G401.6 (cell line): ENCODE measurements at regions not wholly inside any gene's neighbourhood (a gene's known extent, or its start where the extent isn't known, plus 50 kb on each side); places are given as distances from the start of the nearest gene placed in this dataset.
"Not testable (repeated sequence)": the region's sequence is repeated elsewhere in the genome, so short reads cannot be mapped to it uniquely, and the experiment has no call there.

Experiments used
- FAIRE-seq: peaks from 2 replicates; lab custom pipeline; 2012; peaks lifted over from hg19 to GRCh38; lab: Jason Lieb, UNC

DNA sequence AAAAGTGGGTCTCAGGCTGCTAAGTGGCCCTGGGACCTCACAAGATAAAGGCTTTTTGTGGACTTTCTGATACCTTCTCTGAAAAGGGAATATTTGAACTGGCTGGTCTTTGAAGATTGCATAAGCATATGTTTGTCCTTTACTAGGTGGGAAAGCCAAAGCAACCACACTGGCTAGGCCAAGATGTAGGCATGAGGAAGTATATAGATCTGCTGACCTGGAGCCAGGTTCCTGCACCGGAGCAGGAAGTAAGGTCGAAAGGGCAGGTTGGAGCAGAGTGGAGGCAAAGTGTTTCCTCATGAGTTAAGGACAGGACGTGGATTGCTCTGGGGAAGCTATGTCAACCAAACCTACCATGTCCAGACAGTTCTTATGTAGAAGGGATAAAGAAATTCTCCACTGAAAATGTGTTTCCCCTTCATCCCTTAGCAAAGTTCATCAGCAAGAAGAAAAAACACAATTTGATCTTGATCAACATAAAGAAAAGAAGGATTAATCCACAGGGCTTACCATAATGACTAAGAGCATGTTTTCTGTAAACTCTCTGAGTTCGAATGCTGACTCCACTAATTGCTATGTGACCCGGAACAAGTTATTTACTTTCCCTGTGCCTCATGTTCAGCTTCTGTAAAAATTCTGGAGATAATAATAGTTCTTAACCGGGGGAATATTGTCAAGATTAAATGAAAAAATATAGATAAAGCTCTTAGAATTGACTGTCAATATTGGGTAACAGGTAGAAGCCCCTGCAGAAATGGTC lies 156.1 kb upstream of the SRD5A2 start:
- FAIRE-seq, result no peak

GRCh38 chr2:31735716-31736115 lies 155.0 kb upstream of the SRD5A2 start:
- no peak for FAIRE-seq

- FAIRE-seq, result peak; percentile 86
These were observed 148.8 kb upstream of the SRD5A2 start for GRCh38 chr2:31729442-31730092.

GRCh38 chr2:31729065-31729439 lies 148.3 kb upstream of the SRD5A2 start:
- no peak for FAIRE-seq

DNA sequence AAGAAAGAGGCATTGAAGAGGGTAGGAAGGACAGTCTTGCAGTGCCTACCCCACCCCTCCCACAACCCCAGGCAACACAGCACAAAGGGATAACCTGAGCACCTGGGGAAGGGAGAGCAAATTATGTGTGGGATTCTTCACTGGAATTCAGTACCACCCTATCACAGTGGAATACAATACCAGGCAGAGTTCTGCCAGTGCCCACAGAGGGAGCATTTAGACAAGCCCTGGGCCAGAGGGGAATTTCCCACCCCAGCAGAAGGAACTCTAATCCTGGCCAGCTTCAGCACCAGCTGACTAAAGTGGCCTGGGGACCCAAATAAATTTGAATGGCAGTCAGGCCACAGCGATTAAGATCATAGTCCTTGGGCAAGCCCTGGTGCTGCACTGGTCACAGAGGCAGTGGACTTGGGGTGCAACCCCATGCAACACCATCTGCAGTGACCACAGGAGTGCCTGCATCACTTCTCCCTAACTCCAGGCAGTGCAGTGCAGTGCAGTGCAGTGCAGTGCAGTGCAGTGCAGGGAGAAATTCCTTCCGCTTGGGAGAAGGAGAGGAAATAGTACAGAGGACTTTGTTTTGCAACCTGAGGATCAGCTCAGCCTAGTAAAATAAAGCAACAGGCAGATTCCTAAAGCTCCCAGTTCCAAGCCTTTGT lies 147.8 kb upstream of the SRD5A2 start:
- FAIRE-seq, result no peak

- FAIRE-seq, result no peak
These were observed 145.7 kb upstream of the SRD5A2 start for GRCh38 chr2:31726457-31726856.

DNA sequence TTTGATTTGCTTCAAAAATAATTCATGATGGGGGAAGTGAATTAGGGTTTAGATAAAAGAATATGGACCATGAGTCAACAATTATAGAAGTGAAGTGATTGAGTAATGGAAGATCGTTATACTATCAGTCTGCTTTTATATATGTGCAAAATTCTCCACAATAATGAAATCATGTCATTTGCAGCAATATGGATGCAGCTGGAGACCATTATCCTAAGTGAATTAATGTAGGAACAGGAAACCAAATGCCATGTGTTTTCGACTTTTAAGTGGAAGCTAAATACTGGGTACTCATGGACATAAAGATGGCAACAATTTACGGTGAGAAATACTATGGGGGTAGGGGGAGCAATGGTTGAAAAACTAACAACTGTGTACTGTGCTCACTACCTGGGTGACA lies 144.7 kb upstream of the SRD5A2 start:
- no peak for FAIRE-seq

GRCh38 chr2:31711737-31712136 lies 131.0 kb upstream of the SRD5A2 start:
- FAIRE-seq, result no peak

DNA sequence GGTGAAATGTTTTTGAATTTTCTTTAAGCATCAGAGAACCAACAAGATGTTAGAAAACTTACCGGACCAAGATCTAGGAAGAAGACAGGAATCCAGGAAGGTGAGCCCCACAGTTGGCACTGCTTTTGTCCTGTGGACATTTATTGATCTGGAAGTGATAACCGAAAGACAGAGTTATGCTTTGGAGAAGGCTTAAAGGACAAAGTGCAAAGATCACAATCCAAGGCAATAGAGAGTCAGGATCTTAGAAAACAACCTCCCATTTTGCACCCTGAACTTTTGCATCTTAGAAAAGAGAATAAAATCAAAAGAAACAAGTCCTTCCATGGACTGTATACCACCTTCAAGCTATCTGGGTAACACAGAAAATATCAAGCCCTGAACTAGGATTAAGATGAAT lies 129.4 kb upstream of the SRD5A2 start:
- no peak for FAIRE-seq

- no peak for FAIRE-seq
These were observed 127.3 kb upstream of the SRD5A2 start for GRCh38 chr2:31707992-31708391.

DNA sequence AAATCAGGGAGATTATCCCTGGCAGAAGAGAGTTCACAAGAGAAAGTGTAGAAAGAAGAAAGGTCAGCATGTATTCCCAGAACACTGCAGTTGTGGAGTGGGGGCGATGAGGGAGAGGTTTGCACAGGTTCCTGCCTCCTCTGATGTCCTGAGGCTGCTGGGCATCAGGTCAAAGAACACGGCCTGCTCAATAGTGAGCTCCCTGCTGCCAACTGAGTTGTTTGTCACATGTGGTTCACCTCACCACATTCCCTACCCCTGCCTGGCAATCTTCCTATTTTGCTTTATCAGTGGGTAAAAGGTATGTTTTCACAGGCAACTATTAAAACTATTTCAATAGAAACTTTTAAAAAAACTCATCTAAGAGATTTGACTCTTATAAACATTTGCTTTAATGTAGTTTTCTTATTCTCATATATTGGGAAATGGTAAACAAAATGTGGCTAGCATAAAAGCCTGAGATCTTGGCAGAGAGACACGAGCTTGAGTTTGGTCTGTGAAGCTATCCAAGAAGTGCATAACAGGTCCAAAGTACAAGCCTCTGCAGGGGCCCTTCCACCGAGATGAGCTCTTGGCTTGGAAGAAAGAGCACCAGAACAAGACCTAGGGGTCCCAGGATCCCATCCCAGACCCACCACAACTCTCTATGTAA lies 123.9 kb upstream of the SRD5A2 start:
- FAIRE-seq, result no peak

GRCh38 chr2:31703253-31703652 lies 122.5 kb upstream of the SRD5A2 start:
- no peak for FAIRE-seq

DNA sequence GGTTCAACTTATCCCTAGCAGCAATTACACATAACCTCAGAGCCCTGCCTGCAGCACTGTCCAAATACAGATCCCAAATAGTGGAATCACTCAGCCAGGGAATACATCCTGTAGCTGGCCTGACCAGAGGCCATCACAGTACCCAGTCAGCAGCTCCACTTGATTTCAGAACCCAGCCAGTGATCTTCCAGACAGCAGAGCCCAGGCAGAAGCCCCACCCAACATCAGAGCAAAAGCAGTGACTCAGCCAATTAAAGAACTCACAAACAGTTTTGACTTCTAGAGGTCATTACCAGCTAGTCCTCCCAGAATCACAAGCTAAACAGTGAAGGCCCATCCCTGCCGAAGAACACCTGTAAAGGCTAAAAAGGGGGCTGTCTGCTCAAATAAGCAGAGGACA lies 118.0 kb upstream of the SRD5A2 start:
- no peak for FAIRE-seq

DNA sequence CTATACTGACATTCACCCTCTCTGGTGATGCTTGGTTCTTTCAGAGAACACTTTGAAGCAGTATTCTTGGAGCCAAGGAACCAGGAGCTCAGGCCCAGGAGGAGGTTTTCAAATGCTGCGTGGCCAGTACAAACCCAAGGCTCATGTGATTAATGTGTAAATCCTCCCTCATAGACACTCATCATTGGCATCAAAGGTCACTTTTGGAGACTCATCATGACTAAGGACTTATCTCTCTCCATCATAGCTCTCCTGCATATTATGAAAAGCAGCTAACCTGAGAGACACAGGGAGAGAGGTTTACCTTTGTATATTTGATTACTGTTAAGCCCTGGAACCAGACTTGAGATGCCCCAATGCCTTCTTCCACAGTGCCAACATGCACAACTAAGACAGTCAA lies 115.3 kb upstream of the SRD5A2 start:
- no peak for FAIRE-seq

- no peak for FAIRE-seq
These were observed 113.7 kb upstream of the SRD5A2 start for GRCh38 chr2:31694444-31694843.

- no peak for FAIRE-seq
These were observed 113.1 kb upstream of the SRD5A2 start for GRCh38 chr2:31693882-31694281.

DNA sequence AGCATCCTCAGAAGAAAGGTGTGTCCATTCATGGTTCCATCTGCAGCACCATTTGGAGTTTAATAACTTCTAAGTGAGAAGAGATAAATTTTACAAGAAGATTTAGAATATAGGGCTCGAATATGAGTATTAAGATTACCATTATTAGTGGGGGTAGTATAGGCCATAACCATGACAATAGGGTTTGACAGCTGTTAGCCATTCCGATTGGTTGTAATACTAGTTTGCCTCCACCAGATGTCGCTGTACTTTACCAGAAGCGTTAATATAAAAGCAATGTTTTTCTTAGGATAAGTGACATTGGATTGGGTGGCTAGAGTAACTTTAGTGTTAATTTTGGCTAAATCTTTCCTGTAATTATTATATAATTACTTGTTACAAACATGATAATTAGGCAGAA lies 107.5 kb upstream of the SRD5A2 start:
- peak; percentile 37 for FAIRE-seq

DNA sequence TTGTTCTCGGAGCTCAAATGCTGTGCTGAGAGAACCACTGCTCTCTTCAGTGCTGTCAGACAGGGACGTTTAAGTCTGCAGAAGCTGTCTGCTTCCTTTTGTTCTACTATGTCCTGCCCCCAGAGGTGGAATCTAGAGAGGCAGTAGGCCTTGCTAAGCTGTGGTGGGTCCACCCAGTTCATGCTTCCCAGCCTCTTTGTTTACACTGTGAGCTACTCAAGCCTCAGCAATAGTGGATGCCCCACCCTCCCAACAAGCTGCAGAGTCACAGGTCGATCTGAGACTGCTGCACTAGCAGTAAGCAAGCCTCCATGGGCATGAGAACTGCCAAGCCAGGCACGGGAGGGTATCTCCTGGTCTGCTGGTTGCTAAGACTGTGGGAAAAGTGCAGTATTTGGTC lies 102.8 kb upstream of the SRD5A2 start:
- not testable (repeated sequence) for FAIRE-seq

GRCh38 chr2:31675485-31675901 lies 94.8 kb upstream of the SRD5A2 start:
- FAIRE-seq, result no peak

DNA sequence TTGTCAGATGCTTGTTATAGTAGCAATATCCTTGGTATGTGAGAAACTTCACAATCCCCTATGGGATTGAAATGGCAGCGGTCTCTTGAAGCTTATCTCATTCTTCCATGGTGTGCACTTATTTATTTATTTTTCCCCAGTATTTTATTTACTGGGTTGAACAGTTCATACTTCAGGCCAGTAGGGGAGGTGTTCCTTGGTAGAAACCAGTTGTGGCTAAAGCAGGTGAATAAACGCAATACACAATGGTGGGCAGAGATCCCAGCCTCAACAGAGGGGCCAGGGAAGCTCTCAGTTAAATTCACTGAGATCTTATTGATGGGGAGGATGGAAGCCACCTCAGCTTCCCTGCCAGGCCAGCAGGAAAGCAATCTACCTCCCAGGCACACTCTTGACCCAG lies 93.7 kb upstream of the SRD5A2 start:
- no peak for FAIRE-seq

GRCh38 chr2:31666878-31667277 lies 86.1 kb upstream of the SRD5A2 start:
- no peak for FAIRE-seq

DNA sequence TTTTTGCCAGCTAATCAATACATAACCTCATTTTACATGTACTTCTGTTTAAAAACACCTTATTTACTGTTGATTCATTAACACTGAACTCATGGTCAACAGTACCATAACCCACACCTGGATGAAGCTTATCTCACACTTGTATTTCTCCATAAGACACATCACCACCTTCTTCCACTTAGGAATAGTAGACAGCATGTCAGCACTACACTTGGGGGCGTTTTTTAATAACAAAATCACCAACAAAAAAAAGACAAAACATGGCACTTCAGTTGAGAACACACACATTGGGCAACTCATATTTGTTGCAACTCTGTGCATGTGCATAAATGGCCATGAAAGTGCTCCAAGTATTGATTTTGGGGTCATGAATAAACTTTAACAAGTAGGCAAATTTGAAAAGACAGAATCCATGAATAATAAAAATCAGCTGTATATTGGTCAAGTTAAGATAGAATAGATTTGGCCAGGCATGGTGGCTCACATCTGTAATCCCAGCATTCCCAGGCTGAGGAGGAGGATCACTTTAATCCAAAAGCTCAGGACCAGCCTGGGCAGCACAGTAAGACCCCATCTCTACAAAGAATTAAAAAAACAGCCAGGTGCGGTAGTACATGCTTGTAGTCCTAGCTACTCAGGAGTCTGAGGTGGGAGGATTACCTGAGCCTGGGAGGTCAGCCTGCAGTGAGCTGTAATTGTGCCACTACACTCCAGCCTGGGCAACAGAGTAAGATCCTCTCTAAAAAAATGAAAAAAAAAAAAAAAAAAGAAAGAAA lies 84.4 kb upstream of the SRD5A2 start:
- no peak for FAIRE-seq
